Amniotic stem cell (primary cell): ENCODE measurements at regions not wholly inside any gene's neighbourhood (a gene's known extent, or its start where the extent isn't known, plus 50 kb on each side); places are given as distances from the start of the nearest gene placed in this dataset.

Experiments used
- DNase-seq: peaks from one replicate; lab custom pipeline; 2025; lab: John Stamatoyannopoulos, UW

DNA sequence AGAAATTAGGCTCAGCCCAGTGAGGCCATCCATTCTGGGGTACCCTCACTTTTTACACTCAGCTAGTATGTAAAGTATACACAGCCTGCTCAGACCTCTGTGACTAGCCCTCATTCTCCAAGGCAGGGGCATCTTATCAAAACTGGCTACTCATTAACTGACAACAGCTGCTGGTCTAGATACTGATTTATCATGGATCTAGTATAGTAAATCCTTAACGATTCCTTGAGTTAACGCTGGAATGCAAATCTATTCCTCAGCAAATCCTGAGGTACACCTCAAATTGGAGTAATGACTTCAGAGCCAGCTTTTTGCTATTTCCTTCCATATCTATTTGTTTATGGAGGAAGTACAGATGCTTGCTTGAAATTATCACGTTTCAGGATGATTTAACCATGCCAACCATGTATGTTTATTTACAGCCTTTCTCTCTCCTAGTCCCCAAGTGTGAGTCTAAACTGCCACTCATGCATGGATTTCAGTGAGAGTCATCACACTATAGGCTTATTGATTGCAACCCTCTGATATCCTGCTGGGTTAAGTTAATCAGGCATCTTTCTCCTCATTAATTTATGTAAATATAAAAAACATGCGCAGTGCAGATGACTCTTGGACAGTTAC is 70.2 kb upstream of the DOK6 start:
- no peak for DNase-seq

DNA sequence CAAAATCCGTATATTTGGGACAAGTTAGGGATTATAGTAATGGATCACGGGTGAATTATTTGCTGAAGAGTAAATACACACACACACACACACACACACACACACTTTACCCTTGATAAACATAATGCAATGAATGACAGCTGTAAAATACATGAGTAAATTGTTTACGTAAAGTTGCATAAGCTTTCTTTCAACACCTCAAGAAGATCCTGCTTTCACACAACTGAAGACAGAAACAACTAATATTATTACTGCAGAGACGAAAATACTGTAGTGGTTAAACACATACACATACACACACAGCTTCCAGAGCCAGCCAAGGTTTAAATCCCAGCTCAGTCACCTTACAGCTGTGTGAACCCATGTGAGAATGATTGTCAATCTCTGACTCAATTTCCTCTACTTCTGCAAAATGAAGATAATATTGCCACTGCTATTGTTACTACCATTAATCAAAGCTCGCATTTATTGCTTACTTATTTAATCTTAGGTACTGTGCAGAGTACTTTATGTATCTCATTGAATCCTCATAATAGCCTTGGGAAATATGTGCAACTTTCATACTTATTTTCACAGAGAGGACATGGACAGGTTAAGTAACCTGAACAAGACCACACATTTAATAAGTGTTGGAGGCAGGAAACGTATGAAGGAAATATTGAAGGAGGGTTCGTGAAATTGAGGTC is 50.6 kb upstream of the DOK6 start:
- DNase-seq: no peak
